AG09309 (cell line): ENCODE measurements at regions not wholly inside any gene's neighbourhood (a gene's known extent, or its start where the extent isn't known, plus 50 kb on each side); places are given as distances from the start of the nearest gene placed in this dataset.

Source experiments
- DNase-seq: peaks from one replicate; pipeline ENCODE4 v3.0.0-alpha.2; 2010; ENCODE audit warnings: low read depth
- H3K4me3 ChIP-seq: 2 replicates; pipeline ENCODE4 v1.5.1; 2011; ENCODE audit warnings: mild to moderate bottlenecking, low read depth, low read length, moderate library complexity; ENCODE audit not compliant: control insufficient read depth
- TF ChIP-seq, protein P1 (sequence below): IDR thresholded peaks from 2 replicates; pipeline ENCODE4 v1.5.1; 2011; ENCODE audit warnings: mild to moderate bottlenecking, low read depth, low read length, inconsistent platforms; ENCODE audit not compliant: insufficient read depth, control insufficient read depth; ENCODE audit errors: missing control alignments

DNA sequence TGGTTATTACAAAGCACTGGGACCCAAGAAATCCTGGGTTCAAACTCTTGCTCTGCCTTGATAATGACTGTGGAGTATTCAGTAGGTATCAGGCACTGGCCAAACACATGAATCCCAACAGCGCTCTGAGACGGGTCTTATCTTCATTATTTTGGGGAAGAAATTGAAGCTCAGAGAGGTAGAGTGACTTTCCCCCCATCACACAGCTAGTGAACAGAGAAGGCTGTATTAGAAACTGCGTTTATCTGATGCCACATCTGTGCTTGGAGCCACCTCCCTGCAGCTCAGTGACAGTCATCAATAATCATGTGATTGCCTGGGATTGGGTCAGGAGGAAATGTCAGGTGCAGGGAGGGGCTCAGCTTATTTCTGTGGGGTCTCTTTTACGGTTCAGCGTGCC is 225.4 kb upstream of the LHX5 start:
- TF ChIP-seq, protein P1, sequence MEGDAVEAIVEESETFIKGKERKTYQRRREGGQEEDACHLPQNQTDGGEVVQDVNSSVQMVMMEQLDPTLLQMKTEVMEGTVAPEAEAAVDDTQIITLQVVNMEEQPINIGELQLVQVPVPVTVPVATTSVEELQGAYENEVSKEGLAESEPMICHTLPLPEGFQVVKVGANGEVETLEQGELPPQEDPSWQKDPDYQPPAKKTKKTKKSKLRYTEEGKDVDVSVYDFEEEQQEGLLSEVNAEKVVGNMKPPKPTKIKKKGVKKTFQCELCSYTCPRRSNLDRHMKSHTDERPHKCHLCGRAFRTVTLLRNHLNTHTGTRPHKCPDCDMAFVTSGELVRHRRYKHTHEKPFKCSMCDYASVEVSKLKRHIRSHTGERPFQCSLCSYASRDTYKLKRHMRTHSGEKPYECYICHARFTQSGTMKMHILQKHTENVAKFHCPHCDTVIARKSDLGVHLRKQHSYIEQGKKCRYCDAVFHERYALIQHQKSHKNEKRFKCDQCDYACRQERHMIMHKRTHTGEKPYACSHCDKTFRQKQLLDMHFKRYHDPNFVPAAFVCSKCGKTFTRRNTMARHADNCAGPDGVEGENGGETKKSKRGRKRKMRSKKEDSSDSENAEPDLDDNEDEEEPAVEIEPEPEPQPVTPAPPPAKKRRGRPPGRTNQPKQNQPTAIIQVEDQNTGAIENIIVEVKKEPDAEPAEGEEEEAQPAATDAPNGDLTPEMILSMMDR, result no peak
- no peak for DNase-seq
- no peak overlapping the region for H3K4me3 ChIP-seq

DNA sequence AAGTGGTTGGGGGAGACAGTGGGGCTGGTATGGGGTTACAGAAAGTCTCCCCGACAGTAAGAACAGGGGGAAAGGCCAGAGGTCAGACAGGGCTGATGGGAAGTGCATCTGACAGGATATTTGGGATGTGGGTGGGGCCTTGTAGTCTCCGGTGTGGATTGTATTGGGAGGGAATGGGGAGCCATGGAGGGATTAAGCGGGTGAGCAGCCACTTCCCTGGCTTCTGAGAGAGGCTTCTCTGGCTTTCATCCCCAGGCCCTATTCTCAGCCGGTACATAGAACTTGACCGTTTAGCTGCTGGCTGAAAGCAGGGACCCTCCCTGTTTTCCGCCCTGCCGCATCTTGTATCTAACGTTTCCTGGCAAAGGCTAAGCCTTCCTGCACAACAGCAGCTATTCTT is 222.0 kb upstream of the LHX5 start:
- TF ChIP-seq, protein P1, result no peak
- no peak overlapping the region for H3K4me3 ChIP-seq
- DNase-seq, result no peak

DNA sequence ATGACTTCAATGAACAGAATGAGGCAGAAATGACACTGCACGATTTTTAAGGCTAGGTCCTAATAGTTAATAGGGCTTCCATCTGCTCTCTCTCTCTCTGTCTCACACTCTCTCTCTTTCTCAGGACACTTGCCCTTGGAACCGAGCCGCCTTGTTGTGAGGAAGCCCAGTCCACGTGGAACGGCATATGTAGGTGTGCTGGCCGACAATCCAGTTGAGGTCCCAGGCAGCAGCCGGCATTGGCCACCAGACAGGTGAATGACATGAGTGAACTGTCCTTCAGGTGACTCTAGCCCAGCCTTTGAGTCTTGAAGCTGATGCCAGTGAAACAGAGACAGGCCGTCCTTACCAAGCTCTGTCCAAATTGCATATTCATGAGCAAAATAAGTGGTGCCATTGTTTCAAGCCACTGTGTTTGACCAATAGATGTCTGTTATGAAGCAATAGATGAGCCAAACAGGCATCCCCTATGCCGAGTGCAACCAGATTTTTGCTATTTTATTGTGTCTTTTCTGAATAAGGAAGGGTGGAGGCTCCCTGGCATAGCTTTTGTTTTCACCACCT is 217.5 kb upstream of the LHX5 start:
- no peak for DNase-seq
- TF ChIP-seq, protein P1, result no peak
- no peak overlapping the region for H3K4me3 ChIP-seq

DNA sequence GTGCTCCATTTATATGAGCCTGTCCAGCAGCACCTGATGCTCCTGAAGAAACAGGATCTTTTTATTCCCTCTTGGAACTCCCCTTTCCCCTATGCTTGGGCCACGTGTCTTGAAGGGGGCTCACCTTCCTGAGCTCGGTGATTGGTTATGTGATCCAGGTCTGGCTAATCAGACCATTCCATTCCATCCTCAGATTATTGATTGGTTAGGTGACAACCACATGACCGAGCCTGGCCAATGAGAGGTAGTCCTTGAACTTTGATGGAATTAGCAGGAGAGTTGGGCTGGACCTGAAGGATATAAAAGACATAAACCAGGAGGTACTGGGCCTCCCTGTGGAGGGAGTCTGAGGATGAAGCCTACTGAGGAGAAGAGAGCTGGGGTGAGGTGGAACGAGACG is 216.6 kb upstream of the LHX5 start:
- TF ChIP-seq, protein P1, result no peak
- DNase-seq, result no peak
- H3K4me3 ChIP-seq, result no peak overlapping the region

DNA sequence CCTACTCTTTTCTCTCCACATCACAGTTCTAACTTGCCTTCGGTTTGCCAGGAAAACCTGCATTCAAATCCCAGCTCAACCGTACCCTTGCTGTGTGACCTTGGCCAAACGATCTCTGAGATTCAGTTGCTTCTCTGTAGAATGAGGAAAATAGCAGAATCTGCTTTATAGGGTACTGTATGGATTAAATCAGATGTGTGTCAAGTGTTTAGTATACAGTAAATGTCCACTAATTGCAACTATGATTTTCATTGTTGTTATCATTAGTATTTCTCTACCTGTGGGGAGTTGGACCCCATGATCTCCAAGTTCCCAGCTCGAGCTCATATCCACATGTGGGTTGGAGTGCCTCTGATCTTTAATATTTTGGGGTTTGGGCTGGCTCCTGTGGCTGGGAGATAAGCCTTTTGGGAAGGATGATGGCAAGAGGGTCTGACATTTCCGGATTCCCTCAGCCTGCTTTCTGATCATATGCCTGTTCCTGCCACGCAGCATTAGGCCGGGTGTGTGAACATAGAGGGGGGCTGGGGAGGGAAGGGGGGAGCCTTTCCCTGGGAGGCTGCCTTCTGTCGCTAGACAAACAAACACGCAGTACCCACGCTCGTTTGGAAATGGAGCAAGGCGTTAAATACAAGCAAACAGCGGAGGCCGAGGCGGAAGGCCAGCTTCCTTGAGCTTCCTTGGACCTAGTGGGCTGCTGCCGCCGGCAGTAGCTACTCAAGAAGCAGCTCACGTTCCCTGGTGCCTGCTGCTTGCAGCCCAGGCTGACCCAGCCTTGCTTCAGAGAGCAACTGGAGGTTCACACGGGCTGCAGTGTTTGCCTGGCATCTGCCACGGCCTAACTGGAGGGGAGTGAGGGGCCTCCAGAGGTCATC is 213.5 kb upstream of the LHX5 start:
- TF ChIP-seq, protein P1, result no peak
- H3K4me3 ChIP-seq, result no peak overlapping the region
- no peak for DNase-seq

DNA sequence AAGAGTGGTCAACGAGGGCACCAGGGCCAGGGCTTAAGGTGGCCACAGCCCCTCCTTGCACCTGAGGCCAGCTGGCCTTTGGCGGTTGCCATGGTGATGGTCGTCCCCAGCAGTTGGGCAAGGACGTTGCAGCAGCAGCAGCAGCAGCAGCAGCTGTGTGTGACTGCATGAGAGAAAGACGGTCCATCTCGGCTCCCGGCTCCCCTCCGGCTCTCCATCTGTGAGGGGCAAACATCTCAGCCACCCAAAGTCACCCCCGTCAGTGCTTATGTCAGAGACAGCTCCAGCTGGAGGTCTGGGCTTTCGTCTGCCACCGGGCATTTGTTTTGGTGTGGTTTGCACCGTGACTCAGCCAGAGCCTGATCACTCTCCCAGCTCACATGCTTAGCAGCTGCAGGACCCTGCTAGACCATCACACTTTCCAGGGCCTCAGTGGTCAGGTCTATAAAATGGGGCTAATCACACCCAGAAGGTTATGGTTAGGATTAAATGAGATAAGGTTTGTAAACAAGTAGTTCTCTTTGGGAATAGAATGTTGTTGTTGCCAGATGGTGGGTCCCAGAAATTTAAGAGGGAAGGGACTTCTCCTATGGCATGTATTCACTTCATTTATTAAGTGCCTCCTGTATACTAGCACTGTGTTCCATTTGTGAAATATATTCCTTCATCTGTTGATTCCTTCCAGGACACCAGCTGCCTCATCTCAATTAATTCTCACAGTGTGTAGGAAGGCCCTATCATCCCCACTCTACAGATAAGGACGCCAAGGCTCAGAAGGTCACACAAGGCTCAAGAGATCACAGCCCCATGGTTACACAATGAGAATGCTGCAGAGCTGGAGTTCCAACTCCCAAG is 212.6 kb upstream of the LHX5 start:
- TF ChIP-seq, protein P1, result no peak
- H3K4me3 ChIP-seq, result no peak overlapping the region
- DNase-seq, result no peak
